ENCODE measurements at regions not wholly inside any gene's neighbourhood (a gene's known extent, or its start where the extent isn't known, plus 50 kb on each side); places are given as distances from the start of the nearest gene placed in this dataset.
A peak's percentile ranks its signal among the peaks of the same experiment; 100 is the strongest.

GRCh38 chr14:49527221-49527620 is 59.0 kb downstream of the RPS29 start:
- DNase-seq = no peak

DNA sequence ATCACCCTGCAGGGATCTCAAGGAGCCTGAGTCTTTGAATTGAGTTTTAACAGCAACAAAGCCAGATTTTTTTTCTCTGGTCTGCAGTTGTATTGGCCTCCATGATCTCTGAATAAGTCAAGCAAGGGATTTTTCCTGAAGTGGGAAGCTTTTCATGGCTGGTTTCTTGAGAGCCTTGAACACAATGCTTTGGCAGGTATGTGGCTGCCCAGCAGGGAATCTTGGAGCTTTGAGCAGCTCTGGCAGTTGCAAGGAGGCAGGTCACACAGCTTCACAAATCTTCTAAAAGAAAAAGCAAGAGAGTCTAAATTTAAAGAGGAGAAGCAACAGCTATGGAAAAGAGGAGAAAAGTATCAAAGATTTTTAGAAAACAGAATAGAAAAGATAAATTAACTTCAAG is 60.1 kb downstream of the RPS29 start:
- no peak for DNase-seq

GRCh38 chr14:49516286-49516685 is 69.9 kb downstream of the RPS29 start:
- no peak for DNase-seq

DNA sequence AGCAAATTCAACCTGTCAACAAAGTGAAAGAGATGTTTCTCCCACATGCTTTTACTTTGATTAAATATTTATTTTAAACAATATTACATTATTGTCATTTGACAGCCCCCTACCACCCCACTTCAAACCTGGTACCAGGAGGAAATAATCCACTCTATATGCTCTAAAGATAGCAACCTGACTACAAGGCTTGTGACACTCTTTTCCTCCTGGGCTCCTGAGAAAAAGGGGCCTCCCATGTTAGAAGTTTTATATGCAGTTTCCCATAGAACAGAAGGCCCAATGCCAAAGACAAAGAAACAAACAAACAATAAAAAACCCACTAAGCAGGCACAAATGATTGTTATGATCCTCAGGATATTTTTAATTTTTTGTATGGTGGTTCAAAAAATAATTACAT is 73.6 kb downstream of the RPS29 start:
- DNase-seq = no peak

DNA sequence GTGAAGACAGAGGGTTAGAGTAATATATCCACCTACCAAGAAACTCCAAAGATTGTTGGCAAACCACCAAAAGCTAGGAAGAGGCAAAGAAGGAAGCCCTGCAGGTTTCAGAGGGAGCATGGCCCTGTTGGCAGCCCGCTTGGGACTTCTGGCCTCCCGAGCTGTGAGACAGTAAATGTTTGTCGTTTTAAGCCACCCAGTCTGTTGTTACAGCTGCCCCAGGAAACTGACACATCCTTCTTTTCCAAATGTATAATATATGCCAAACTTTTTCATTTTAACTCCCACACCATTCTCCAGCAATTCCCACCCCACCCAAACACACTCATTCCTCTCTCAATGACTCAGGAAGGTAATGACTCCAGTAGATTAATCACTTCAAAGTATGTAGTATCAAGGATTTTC is 74.0 kb downstream of the RPS29 start:
- DNase-seq = no peak

- DNase-seq = no peak
Measured at GRCh38 chr14:49508124-49508523, 78.1 kb downstream of the RPS29 start.

GRCh38 chr14:49506650-49507049 is 79.5 kb downstream of the RPS29 start:
- DNase-seq = no peak

DNA sequence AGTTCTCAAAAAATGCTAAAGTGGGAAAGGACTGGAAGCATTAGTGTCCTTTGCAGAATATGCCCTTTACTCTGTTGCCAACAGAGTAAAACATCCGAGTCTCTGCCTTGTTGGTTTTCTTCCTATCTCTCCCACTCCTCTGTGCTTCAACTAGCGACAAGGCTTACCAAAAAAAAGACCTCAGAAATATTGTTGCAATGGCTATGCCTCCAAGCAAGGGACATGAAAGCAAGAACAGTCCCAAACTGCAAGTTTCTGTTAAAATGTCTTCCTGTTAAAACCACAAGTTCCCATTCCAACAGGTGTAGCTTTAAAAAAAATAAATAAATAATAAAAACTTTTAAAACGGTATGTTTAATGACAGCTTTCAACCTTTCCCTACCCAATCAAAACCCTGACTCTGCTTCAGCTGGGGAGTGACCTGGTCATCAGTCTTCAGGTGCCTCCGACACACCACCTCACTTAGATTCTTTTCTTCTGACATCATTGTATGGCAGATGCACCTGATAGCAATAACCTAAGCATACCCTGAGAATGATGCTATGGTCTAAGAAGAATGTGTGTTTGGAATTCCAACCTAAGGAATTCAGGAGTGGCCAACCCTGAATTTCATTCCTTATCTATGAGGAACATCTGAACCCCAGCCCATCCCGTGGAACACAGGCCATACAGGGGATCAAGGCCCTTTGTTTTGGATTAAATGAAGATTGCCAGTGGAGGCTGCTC is 81.0 kb downstream of the RPS29 start:
- no peak for DNase-seq

DNA sequence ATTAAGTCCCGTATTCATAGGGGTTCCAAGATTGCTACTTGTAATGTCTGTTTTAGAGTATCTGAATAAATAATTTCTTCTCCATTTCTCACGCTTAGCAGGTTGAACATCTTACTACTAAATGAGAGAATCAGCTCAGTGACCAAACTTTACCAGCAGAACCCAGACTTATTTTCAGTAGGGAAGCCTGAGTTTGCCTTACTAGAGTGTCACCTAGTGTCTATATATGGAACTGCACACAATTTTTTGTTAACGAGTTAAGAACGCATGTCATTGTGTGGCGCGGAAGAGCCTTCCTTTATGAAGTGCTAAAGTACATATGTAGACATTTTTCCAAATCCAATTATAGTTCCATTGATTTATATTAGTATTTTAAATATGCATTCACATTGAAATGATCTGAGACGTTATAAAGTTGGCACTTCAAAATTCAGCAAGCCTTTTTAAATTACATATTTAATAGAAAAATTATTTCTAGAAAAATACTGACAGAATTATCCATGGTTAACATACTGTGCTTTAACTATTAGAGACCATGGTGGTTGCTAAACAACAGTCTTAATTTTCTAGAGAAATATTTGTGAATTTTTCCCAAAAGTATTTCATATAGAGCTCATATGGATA is 88.3 kb downstream of the RPS29 start:
- DNase-seq = peak; percentile 45

GRCh38 chr14:49497267-49497666 is 88.9 kb downstream of the RPS29 start:
- DNase-seq = no peak

GRCh38 chr14:49494836-49495235 is 91.3 kb downstream of the RPS29 start:
- no peak for DNase-seq

DNA sequence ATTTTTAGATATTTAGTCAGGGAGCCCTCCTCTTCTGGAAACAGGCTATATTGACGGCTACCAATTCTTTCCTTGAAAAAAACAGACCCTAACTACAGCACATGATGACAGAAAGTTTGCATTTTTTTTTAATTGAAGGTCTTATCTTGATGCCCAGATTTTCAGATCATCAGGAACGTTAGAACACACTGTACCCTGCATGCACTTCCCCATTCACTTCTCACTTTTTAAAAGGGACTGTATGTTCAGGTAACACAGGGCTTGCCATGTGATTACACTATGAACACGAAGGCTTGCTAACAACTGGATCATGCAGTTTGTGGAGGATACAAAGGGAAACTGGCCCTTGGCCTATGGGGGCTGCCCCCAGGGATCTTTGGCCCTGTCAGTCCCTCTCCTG is 92.6 kb downstream of the RPS29 start:
- DNase-seq = no peak

- DNase-seq = no peak
Measured at GRCh38 chr14:49492151-49492550, 94.0 kb downstream of the RPS29 start.

DNA sequence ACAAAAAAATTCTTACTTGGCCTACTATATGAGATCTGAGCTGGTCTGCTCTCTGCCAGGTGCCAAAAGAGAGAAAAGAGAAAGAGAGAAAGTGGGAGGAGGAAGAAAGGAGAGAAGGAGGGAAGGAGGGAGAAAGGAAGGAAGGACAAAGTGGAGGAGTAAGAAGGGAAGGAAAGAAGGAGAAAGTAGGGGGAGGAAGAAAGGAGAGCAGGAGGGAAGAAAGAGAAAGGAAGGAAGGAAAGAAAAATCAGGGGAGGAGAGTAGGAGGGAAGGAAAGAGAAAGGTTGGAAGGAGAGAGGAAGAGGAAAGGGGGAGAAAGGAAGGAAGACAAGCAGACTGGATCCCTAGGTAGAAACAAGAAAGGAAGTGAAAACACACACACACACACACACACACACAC is 96.8 kb downstream of the RPS29 start:
- no peak for DNase-seq

DNA sequence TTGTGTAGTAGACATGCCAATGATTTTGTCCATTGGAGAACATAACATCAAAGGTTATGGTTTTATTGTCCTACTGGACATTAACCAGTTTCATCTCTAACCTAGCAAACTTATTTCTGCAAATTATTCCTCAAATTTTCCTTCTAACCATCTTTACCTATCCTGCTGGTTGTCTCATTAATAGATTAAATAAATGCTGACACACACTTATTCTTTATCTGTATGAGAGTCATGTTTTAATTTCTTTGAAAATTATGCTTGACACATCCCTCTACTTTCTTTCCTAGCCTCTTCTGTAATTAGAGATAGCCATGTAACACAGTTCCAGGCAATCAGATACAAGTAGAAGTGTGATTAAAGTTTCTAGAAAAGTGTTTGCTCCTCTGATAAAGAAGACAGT is 98.9 kb downstream of the RPS29 start:
- no peak for DNase-seq

DNA sequence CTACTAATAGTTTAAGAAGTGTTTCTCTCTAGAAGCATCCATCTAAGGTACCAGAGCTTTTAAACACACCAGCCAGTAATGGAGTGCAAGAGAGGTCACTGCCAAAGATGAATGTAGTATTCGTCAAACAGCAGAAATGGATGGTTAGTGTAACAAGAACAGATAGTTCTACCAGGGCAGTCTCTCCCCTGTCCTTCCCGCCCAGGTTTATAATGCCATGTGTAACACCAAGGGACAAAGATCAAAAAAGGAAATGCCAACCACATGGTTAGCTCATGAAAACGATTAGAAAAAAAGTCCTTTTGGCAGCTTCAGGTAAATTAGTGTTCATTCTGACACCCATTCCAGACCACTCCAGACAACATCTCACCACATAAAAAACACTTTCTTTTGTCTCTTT is 100.9 kb downstream of the RPS29 start:
- DNase-seq = no peak

GRCh38 chr14:49484180-49484579 is 102.0 kb downstream of the RPS29 start:
- no peak for DNase-seq

GRCh38 chr14:49483268-49483667 is 102.9 kb downstream of the RPS29 start:
- no peak for DNase-seq

DNA sequence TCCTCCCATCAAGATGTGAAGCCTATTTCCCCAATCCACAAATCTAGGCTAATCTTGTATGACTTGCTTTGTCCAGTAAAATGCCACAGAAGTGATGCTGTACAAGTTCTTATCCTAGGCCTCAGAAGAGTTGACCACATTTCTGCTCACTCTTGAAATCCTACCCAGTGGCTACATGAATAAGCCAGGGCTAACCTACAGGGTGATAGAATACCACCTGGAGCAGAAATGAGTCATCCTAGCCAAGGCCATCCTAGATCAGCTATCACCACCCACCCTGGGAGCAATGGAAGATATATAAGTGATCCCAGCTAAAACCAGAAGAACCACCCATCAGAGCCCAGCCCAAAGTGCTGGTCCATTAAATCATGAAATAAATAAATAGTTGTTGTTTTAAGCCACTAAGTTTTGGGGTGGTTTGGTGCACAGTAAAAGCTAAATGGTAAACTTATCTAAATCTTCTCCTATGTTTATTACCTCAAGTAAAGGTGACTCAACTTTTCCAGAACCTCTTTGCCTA is 105.1 kb downstream of the RPS29 start:
- no peak for DNase-seq

DNA sequence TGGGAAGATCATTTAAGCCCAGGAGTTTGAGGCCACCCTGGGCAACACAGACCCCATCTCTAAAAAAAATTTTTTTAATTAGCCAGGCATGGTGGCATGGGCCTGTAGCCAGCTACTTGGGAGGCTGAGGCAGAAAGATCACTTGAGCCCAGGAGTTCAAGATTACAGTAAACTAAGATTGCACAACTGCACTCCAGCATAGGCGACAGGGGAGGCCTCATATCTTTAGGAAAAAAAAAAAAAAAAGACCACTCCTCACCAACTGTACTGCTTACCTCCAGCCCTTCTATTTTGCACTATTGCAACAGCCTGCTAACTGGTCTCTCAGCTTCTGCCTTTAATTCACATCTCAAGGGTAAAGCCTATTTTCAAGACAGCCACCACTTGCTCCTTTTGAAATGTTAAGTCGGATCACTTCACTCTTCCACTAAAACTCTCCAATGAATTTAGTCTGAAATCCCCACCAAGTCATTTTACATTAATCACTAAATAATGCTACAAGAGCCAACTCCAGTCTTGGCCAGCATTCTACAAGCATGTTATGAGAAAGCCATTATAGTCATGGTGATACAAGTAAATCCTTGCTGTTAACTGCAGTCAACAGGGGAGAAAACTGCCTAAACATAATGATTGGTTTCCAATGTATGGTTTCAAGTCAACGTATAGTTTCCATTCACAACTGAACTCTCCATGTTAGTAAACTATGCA is 106.0 kb downstream of the RPS29 start:
- DNase-seq = no peak

DNA sequence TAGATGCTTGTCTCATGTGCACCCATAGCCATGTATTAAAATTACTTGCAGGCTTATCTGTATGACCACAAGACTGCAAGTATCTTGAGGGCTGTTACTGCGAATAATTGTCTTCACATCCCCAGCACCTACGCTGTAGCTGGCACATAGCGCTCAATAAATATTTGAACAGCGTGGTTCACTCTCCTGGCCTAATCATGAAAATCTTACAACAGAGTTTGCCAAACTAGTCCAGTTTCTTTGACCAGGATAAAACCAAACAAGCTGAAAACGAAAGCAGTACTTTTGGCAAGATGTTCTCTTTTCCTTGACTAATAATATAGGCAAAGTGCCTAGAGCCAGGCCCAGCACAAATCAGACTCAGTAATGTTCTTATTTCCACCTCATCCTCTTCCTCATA is 106.7 kb downstream of the RPS29 start:
- no peak for DNase-seq

DNA sequence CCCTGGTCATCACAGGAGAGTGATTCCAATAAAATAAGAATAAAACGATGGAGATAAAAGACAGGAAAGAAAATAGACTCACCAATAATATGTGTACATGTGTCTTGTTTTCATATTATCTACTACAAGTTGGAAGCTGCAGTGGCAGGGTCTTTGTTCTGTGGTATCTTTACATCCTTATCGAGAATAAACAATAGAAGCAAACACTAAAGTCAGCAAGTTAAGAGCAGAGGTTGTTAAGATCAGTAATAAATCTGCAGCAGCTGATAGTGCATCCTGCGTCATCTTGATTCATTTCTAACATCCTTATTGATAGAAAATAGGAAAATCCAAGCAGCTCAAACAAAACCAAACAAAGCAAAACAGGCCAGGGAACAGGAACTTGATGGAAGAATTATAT is 107.4 kb downstream of the RPS29 start:
- no peak for DNase-seq

DNA sequence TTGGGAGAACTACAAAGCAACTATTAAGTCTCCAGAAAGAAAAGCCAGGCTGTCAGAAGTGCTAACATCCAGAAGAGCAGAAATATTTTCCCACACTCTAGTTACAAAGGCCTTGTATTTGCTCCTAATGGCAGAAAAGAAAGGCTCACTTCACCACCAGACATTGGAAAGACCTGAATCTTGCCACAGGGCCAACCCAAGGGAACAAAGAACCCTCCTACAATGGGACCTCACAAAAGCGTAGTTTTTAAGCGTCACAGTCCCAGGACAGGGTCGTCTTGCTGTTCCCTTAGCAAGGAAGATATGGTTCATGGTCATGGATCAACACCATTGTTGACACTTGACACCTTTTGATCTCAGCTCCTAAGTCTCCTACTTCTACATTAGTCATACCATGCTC is 119.1 kb downstream of the RPS29 start:
- DNase-seq = no peak

DNA sequence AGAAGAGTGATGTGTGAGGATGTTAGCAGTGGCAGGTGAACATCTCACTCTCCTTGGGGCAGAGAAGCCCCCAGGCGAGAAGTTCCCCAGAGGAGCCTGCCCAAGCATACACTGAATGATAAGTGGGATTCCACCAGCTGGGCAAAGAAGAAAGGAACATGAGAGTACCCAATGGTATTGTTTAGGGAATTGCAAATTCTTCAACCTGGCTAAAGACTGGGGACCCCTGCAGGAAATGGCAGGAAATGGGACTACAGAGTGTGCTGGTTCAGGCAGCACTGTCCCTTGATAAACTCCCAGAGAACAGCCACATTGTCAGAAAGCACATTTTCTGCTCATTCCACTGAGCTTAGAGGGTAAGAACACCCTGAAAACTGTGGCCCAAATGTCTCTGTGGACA is 121.3 kb downstream of the RPS29 start:
- DNase-seq = no peak

All from DMS153 (cell line).